HG03342 (cell line): ENCODE measurements at regions not wholly inside any gene's neighbourhood (a gene's known extent, or its start where the extent isn't known, plus 50 kb on each side); places are given as distances from the start of the nearest gene placed in this dataset.
"Not testable (repeated sequence)": the region's sequence is repeated elsewhere in the genome, so short reads cannot be mapped to it uniquely, and the experiment has no call there.

Experiments
- ATAC-seq: cut with Tn5 transposase; IDR thresholded peaks from one replicate; pipeline ENCODE4 v1.9.1; 2021; ENCODE audit warnings: mild to moderate bottlenecking, moderate library complexity; ENCODE audit not compliant: unreplicated experiment

DNA sequence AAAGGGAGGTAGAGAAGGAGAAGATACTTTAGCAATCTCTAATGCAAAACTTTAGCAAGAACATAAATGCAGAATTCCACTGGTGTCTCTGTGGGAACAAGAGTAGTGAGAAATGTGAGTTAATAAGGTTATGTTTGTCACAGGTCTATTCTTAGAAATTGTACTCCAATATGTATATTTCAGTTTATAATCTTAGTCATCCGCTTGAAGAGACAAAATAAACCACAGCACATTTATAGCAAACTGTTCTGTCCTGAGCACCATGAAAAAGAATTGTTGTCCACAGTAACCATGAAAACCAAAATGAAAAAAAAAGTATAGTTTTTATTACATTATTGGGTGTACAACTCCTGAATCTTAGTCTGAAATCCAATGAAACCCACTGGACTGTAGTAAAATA is 93.6 kb upstream of the TSLP start:
- ATAC-seq = no peak

DNA sequence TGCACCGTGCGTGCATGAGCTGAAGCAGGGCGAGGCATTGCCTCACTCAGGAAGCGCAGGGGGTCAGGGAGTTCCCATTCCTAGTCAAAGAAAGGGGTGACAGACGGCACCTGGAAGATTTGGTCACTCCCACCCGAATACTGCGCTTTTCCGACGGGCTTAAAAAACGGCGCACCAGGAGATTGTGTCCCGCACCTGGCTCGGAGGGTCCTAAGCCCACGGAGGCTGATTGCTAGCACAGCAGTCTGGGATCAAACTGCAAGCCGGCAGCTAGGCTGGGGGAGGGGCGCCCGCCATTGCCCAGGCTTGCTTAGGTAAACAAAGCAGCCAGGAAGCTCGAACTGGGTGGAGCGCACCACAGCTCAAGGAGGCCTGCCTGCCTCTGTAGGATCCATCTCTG is 85.6 kb upstream of the TSLP start:
- not testable (repeated sequence) for ATAC-seq

DNA sequence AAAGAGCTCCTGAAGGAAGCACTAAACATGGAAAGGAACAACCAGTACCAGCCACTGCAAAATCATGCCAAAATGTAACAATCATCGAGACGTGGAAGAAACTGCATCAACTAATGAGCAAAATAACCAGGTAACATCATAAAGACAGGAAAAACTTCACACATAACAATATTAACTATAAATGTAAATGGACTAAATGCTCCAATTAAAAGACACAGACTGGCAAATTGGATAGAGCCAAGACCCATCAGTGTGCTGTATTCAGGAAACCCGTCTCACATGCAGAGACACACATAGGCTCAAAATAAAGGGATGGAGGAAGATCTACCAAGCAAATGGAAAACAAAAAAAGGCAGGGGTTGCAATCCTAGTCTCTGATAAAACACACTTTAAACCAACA is 83.9 kb upstream of the TSLP start:
- ATAC-seq = not testable (repeated sequence)

DNA sequence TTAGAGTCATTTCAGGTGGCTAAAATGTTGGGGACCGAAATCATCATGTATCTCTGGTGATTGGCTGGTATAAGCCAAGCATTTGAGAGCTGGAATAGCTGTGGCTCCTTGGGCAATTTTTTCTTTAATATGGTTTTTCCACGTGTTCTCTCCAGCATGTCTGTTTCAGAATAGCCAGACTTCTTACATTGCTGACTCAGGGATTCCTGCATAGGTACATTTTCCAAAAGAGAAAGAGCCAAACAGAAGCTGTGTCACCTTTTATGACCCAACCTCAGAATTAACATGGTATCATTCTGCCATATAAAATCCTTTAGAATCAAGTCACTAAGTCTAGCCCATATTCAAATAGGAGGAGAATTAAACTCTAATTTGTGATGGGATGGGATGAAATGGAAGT is 74.8 kb upstream of the TSLP start:
- no peak for ATAC-seq

DNA sequence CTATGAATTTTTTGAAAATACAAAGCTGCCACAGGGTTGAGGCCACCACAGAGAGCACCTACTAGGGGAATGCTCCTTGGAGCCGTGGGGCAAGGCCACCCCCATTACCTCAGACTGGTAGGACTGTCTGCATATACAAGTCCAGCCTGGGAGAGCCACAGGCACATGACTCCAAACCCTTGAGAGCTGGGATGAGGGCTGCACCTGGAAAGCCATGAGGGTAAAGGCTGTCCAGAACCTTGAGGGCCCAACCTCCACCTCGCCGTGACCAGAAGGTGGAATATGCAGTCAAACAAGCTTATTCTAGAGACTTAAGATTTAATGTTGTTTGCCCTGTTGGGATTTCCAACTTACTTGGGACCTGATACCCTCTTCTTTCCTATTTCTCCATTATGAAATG is 69.5 kb upstream of the TSLP start:
- ATAC-seq = no peak

GRCh38 chr5:111003623-111004022 is 67.9 kb upstream of the TSLP start:
- no peak for ATAC-seq

DNA sequence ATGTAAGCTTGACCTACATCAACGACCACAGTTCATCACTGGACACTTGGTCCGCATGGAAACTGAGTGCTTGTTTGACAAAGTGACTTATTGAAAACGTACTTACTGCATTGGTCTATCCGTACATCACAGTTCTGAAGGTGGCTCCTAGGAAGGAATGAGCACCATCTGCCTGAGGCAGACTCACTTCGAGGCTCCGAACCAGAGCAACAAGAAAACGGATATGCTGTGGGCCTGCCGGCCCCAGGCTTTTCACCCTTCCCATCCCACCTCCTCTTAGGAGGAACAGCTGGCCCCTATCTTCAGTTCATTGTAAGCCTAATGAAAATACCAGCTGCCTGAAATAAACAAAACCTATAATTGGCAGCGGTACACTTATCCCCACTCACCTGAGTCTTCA is 67.2 kb upstream of the TSLP start:
- ATAC-seq = no peak

- ATAC-seq = no peak
Observed at GRCh38 chr5:111010783-111011182, 60.7 kb upstream of the TSLP start.

GRCh38 chr5:111013011-111013410 is 58.5 kb upstream of the TSLP start:
- no peak for ATAC-seq

DNA sequence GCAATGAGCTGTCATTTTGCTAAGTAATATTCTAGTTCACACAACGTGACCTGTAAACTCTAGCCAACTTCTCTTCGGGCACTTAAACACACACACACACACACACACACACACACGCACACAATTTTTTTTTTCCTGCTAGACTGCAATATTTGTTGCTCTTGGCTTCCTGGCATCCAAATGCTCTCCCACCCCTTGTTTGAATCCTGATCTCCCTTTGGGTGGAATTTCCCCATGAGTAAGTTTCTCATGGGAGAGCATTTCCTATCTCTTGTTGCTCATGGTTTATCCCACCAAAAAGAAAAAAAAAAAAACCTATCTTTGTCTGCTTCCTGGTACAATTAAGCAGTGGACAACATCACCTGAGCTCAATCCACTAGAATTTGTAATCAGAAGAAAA is 54.7 kb upstream of the TSLP start:
- no peak for ATAC-seq

DNA sequence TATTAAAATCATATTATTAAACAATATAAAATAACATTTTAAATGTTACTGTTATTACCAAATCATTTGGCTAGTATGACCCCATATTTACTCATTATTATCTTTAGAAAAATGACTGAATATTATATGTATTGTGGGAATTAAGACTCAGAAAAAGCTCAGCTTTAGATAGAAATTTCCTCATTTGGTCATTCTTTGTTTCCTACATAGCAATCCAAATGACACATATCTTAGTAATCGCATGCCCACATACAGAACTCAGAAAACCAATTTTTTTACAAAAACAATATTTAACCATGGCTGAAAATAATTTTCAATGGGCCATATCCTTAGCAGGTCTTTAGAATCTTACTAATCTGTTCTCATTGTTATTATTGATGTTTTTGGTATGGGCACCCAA is 53.8 kb upstream of the TSLP start:
- ATAC-seq = no peak
